H1 (cell line): ENCODE measurements at regions not wholly inside any gene's neighbourhood (a gene's known extent, or its start where the extent isn't known, plus 50 kb on each side); places are given as distances from the start of the nearest gene placed in this dataset.

ENCODE experiments used
- CTCF ChIA-PET: fragments of 300-600 bp; sonication (Branson Sonifier 250); formaldehyde crosslinking; loops from one replicate; lab custom pipeline; 2021; ENCODE audit not compliant: partially characterized antibody; lab: Charles Lee
- POLR2A ChIA-PET: fragments of 300-600 bp; sonication (Branson Sonifier 250); formaldehyde crosslinking; loops from one replicate; lab custom pipeline; 2021; ENCODE audit warnings: inconsistent platforms; ENCODE audit not compliant: partially characterized antibody; lab: Charles Lee
- DNase-seq, 2 experiments: peaks; one replicate each; pipeline versions ENCODE4 v3.0.0 to v3.0.0-alpha.2; 2010 to 2022; ENCODE audit warnings: low spot score in 2 of 2, low read depth in 1 of 2, mixed read lengths in 1 of 2
- FAIRE-seq: peaks from 2 replicates; lab custom pipeline; 2011; peaks lifted over from hg19 to GRCh38; lab: Jason Lieb, UNC
- H2AFZ ChIP-seq: 2 replicates; pipeline ENCODE4 v1.8.1; 2012; ENCODE audit warnings: low read length, inconsistent platforms
- H2AK5ac ChIP-seq: 2 replicates; pipeline ENCODE4 v1.6.1; 2013; ENCODE audit warnings: low read depth, low read length
- H2BK120ac ChIP-seq: replicated peaks from 2 replicates; pipeline ENCODE3; 2013; ENCODE audit warnings: low read depth, low read length, inconsistent platforms
- H2BK12ac ChIP-seq: 2 replicates; pipeline ENCODE4 v1.6.1; 2013; ENCODE audit warnings: low read depth, low read length
- H2BK15ac ChIP-seq: 2 replicates; pipeline ENCODE4 v1.6.1; 2013; ENCODE audit warnings: low read length
- H2BK20ac ChIP-seq: 2 replicates; pipeline ENCODE4 v1.6.1; 2013; ENCODE audit warnings: low read length
- H2BK5ac ChIP-seq: 2 replicates; pipeline ENCODE4 v1.6.1; 2013; ENCODE audit warnings: low read depth, low read length
- H3K14ac ChIP-seq: 2 replicates; pipeline ENCODE4 v1.6.1; 2013; ENCODE audit warnings: inconsistent platforms; ENCODE audit not compliant: insufficient read length
- H3K18ac ChIP-seq: 2 replicates; pipeline ENCODE4 v1.6.1; 2013; ENCODE audit warnings: low read length; ENCODE audit errors: extremely low read depth
- H3K23ac ChIP-seq: 2 replicates; pipeline ENCODE4 v1.6.1; 2013; ENCODE audit warnings: inconsistent platforms; ENCODE audit not compliant: insufficient read length
- H3K23me2 ChIP-seq: 2 replicates; pipeline ENCODE4 v1.6.1; 2013; ENCODE audit warnings: low read depth, low read length
- H3K27ac ChIP-seq: 2 replicates; pipeline ENCODE4 v1.6.1; 2011; ENCODE audit warnings: low read depth, low read length, inconsistent platforms
- H3K27me3 ChIP-seq, 4 experiments: replicated peaks in 1 of 4; 1 replicate in 1 of 4; 2 replicates in 3 of 4; pipeline versions ENCODE4 v1.6.1 to v1.8.1; 2011 to 2013; ENCODE audit warnings: low read length in 3 of 4, mild to moderate bottlenecking in 3 of 4, inconsistent platforms in 2 of 4, mixed read lengths in 2 of 4, moderate library complexity in 1 of 4; ENCODE audit not compliant: control insufficient read depth in 3 of 4, insufficient read depth in 3 of 4; ENCODE audit errors: extremely low read depth in 1 of 4
- H3K36me3 ChIP-seq, 4 experiments: 2 replicates each; pipeline versions ENCODE4 v1.6.1 to v1.8.1; 2011 to 2013; ENCODE audit warnings: mild to moderate bottlenecking in 4 of 4, low read length in 3 of 4, moderate library complexity in 2 of 4, control low read depth in 1 of 4, inconsistent platforms in 1 of 4; ENCODE audit not compliant: insufficient read depth in 4 of 4, control insufficient read depth in 2 of 4
- H3K4ac ChIP-seq: replicated peaks from 2 replicates; pipeline ENCODE3; 2013; ENCODE audit warnings: low read length, low read depth, mixed read lengths, inconsistent platforms; ENCODE audit not compliant: insufficient read length
- H3K4me1 ChIP-seq, 4 experiments: replicated peaks in 1 of 4; 1 replicate in 1 of 4; 2 replicates in 3 of 4; pipeline versions ENCODE4 v1.6.1 to v1.8.1; 2011 to 2013; ENCODE audit warnings: low read length in 3 of 4, inconsistent platforms in 2 of 4, mixed read lengths in 1 of 4; ENCODE audit not compliant: insufficient read depth in 4 of 4, control insufficient read depth in 3 of 4
- H3K4me2 ChIP-seq, 2 experiments: 2 replicates each; pipeline versions ENCODE4 v1.6.1 to v1.8.1; 2011 to 2013; ENCODE audit warnings: low read depth in 2 of 2, low read length in 2 of 2, control low read depth in 1 of 2, inconsistent platforms in 1 of 2, mild to moderate bottlenecking in 1 of 2; ENCODE audit not compliant: insufficient read depth in 1 of 2
- H3K4me3 ChIP-seq, 4 experiments: fragments of 200-600, 300-600 bp in 1 of 4; sonication (generic), shearing (Covaris generic), sonication (Bioruptor Twin) in 1 of 4; 2 replicates each; pipeline versions ENCODE4 v1.5.1 to v1.8.1; 2011 to 2016; ENCODE audit warnings: low read length in 4 of 4, low read depth in 3 of 4, control low read depth in 2 of 4, inconsistent platforms in 2 of 4, mild to moderate bottlenecking in 2 of 4, mixed read lengths in 1 of 4, moderate library complexity in 1 of 4; ENCODE audit not compliant: insufficient read depth in 2 of 4; ENCODE audit errors: extremely low read depth in 1 of 4
- H3K56ac ChIP-seq: replicated peaks from 2 replicates; pipeline ENCODE3; 2013; ENCODE audit warnings: low read depth, mild to moderate bottlenecking, mixed read lengths, low read length, inconsistent platforms; ENCODE audit not compliant: insufficient read length
- H3K79me1 ChIP-seq: 2 replicates; pipeline ENCODE4 v1.6.1; 2013; ENCODE audit warnings: low read depth, low read length, control low read depth
- H3K79me2 ChIP-seq, 2 experiments: 2 replicates each; pipeline versions ENCODE4 v1.6.1 to v1.8.1; 2012 to 2013; ENCODE audit warnings: low read length in 2 of 2, mild to moderate bottlenecking in 2 of 2, inconsistent platforms in 1 of 2; ENCODE audit not compliant: insufficient read depth in 2 of 2, control insufficient read depth in 1 of 2
- H3K9ac ChIP-seq, 4 experiments: replicated peaks in 1 of 4; 1 replicate in 1 of 4; 2 replicates in 3 of 4; pipeline versions ENCODE4 v1.6.1 to v1.8.1; 2011 to 2013; ENCODE audit warnings: low read depth in 3 of 4, low read length in 3 of 4, control low read depth in 2 of 4, mild to moderate bottlenecking in 2 of 4, moderate library complexity in 2 of 4, inconsistent platforms in 1 of 4; ENCODE audit errors: extremely low read depth in 1 of 4
- H3K9me3 ChIP-seq, 2 experiments: 2 replicates each; pipeline versions ENCODE4 v1.6.1 to v1.8.1; 2012 to 2013; ENCODE audit warnings: mild to moderate bottlenecking in 2 of 2, moderate library complexity in 2 of 2, control low read depth in 1 of 2, inconsistent platforms in 1 of 2, low read depth in 1 of 2, low read length in 1 of 2, mixed read lengths in 1 of 2; ENCODE audit not compliant: insufficient read depth in 2 of 2
- H4K20me1 ChIP-seq, 2 experiments: replicated peaks in 1 of 2; 2 replicates each; pipeline versions ENCODE3 to v1.8.1; 2011 to 2013; ENCODE audit warnings: inconsistent platforms in 2 of 2, low read length in 2 of 2, mild to moderate bottlenecking in 1 of 2; ENCODE audit not compliant: insufficient read depth in 2 of 2, control insufficient read depth in 1 of 2
- H4K5ac ChIP-seq: 2 replicates; pipeline ENCODE4 v1.6.1; 2013; ENCODE audit warnings: low read length, low read depth, mixed read lengths, inconsistent platforms; ENCODE audit not compliant: insufficient read length
- H4K8ac ChIP-seq: 2 replicates; pipeline ENCODE4 v1.8.0; 2013; ENCODE audit warnings: mild to moderate bottlenecking, moderate library complexity, low read length, inconsistent platforms; ENCODE audit not compliant: insufficient read depth; ENCODE audit errors: extremely low read depth
- H4K91ac ChIP-seq: replicated peaks from 2 replicates; pipeline ENCODE3; 2013; ENCODE audit warnings: low read length, mixed read lengths, inconsistent platforms; ENCODE audit not compliant: insufficient read length
- EP300 ChIP-seq, 2 experiments: IDR thresholded peaks; 1 replicate in 1 of 2; 2 replicates in 1 of 2; pipeline ENCODE4 v1.6.1; 2011 to 2012; ENCODE audit warnings: low read depth in 2 of 2, low read length in 2 of 2, mild to moderate bottlenecking in 2 of 2, borderline replicate concordance in 1 of 2, inconsistent platforms in 1 of 2, moderate library complexity in 1 of 2
- GTF2F1 ChIP-seq: IDR thresholded peaks from 2 replicates; pipeline ENCODE4 v1.6.1; 2012; ENCODE audit warnings: low read depth, low read length, improper control_type of control experiment, borderline replicate concordance
- SP1 ChIP-seq: IDR thresholded peaks from 2 replicates; pipeline ENCODE4 v1.6.1; 2011; ENCODE audit warnings: low read depth, low read length
- TAF1 ChIP-seq: IDR thresholded peaks from 2 replicates; pipeline ENCODE4 v1.6.1; 2011; ENCODE audit warnings: mild to moderate bottlenecking, low read depth, low read length
- WGBS, 2 experiments: shearing (Covaris generic) in 1 of 2; methylation state at CpG; one replicate each; pipeline versions ENCODE4 v1.1.6 to v1.1.7; 2013 to 2015; ENCODE audit warnings: low lambda C conversion rate in 2 of 2, mixed read lengths in 2 of 2, inconsistent platforms in 1 of 2, low coverage in 1 of 2, missing lambda C conversion rate in 1 of 2; ENCODE audit not compliant: insufficient replicate concordance in 2 of 2, insufficient coverage in 1 of 2, insufficient read length in 1 of 2; ENCODE audit errors: extremely low coverage in 1 of 2, missing lambda C conversion rate in 1 of 2; 5-methylcytosine and 5-hydroxymethylcytosine counted together
- TF ChIP-seq, protein P1 (sequence below), 3 experiments: IDR thresholded peaks; 1 replicate in 2 of 3; 2 replicates in 1 of 3; pipeline versions ENCODE4 v1.5.1 to v1.6.1; 2011; ENCODE audit warnings: low read length in 3 of 3, mild to moderate bottlenecking in 3 of 3, inconsistent platforms in 2 of 3, low read depth in 1 of 3, moderate library complexity in 1 of 3; ENCODE audit not compliant: insufficient read depth in 1 of 3; ENCODE audit errors: control extremely low read depth in 1 of 3
- TF ChIP-seq, protein P2 (sequence below): IDR thresholded peaks from 2 replicates; pipeline ENCODE4 v1.6.1; 2011; ENCODE audit warnings: low read length, improper control_type of control experiment
- TF ChIP-seq, protein P3 (sequence below): IDR thresholded peaks from 2 replicates; pipeline ENCODE4 v1.6.1; 2012; ENCODE audit warnings: inconsistent platforms

DNA sequence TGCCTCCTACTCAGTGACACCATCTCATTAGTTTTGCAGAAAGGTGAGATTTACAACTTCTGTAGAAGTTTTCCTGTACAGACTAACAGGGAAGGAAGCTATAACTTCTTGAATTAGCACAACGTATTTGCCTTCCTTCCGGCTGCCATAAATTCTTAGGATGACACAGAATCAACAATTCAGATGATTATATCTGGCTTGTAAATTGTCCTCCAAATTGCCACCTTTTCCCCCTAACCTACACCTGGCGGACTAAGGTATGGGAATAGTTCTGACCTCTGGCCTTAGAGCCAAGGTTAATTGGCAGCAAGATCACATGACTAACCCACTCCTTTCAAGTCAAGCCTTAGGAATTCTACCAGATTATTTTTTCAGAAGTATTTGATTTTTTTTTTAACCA lies 284.3 kb downstream of the LMO4 start:
- no peak overlapping the region for H4K8ac ChIP-seq
- no peak overlapping the region for H3K4ac ChIP-seq
- TF ChIP-seq SP1 (no peak), GTF2F1 (no peak), EP300 (IDR thresholded peaks at IDR 0.05; ENCODE audit: borderline replicate concordance in 1 of 2, low read depth in 2 of 2, low read length in 2 of 2) (no peak), TAF1 (no peak)
- TF ChIP-seq, protein P1, sequence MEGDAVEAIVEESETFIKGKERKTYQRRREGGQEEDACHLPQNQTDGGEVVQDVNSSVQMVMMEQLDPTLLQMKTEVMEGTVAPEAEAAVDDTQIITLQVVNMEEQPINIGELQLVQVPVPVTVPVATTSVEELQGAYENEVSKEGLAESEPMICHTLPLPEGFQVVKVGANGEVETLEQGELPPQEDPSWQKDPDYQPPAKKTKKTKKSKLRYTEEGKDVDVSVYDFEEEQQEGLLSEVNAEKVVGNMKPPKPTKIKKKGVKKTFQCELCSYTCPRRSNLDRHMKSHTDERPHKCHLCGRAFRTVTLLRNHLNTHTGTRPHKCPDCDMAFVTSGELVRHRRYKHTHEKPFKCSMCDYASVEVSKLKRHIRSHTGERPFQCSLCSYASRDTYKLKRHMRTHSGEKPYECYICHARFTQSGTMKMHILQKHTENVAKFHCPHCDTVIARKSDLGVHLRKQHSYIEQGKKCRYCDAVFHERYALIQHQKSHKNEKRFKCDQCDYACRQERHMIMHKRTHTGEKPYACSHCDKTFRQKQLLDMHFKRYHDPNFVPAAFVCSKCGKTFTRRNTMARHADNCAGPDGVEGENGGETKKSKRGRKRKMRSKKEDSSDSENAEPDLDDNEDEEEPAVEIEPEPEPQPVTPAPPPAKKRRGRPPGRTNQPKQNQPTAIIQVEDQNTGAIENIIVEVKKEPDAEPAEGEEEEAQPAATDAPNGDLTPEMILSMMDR (IDR thresholded peaks at IDR 0.05; ENCODE audit: control extremely low read depth in 1 of 3, insufficient read depth in 1 of 3, low read depth in 1 of 3, low read length in 3 of 3), result no peak
- TF ChIP-seq, protein P2, sequence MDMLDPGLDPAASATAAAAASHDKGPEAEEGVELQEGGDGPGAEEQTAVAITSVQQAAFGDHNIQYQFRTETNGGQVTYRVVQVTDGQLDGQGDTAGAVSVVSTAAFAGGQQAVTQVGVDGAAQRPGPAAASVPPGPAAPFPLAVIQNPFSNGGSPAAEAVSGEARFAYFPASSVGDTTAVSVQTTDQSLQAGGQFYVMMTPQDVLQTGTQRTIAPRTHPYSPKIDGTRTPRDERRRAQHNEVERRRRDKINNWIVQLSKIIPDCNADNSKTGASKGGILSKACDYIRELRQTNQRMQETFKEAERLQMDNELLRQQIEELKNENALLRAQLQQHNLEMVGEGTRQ, result no peak
- TF ChIP-seq, protein P3, sequence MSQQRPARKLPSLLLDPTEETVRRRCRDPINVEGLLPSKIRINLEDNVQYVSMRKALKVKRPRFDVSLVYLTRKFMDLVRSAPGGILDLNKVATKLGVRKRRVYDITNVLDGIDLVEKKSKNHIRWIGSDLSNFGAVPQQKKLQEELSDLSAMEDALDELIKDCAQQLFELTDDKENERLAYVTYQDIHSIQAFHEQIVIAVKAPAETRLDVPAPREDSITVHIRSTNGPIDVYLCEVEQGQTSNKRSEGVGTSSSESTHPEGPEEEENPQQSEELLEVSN, result no peak
- no peak overlapping the region for H3K9ac ChIP-seq
- FAIRE-seq (no peak), DNase-seq (no peak)
- H3K36me3 ChIP-seq, result peaks cover 0 to 2% (median 0%) of the 10 kb centered on the region in 4 experiments; a peak in 1 of 8 replicates
- H3K4me1 ChIP-seq, result no peaks in the 10 kb centered on the region
- H2BK120ac ChIP-seq, result no peak overlapping the region
- no peaks in the 10 kb centered on the region for H3K79me1 ChIP-seq
- no peaks in the 10 kb centered on the region for H3K23me2 ChIP-seq
- no peak overlapping the region for H3K56ac ChIP-seq
- no peak overlapping the region for H2BK5ac ChIP-seq
- H2BK15ac ChIP-seq, result no peak overlapping the region
- no peak overlapping the region for H3K27ac ChIP-seq
- H3K23ac ChIP-seq, result no peak overlapping the region
- no peak overlapping the region for H3K14ac ChIP-seq
- H3K9me3 ChIP-seq, result no peaks in the 10 kb centered on the region
- H4K20me1 ChIP-seq, result no peaks in the 10 kb centered on the region
- no peak overlapping the region for H3K4me2 ChIP-seq
- H2AK5ac ChIP-seq, result no peak overlapping the region
- H3K79me2 ChIP-seq, result no peaks in the 10 kb centered on the region
- no peak overlapping the region for H4K5ac ChIP-seq
- H3K18ac ChIP-seq, result no peak overlapping the region
- CTCF ChIA-PET, result interaction anchor here (1.1 to 1.2 kb wide), 2 partner anchors 33 to 341 kb away, joined by 3 read pairs; no protein-coding TSS in a partner anchor
- no peak overlapping the region for H2AFZ ChIP-seq
- H2BK12ac ChIP-seq, result no peak overlapping the region
- H3K4me3 ChIP-seq, result no peak overlapping the region
- WGBS, 2 experiments, result 91% methylated on average over 3 of the region's 3 CpGs; no CpG with 5 or more reads in 1 of the 2 experiments
- H2BK20ac ChIP-seq, result no peak overlapping the region
- no peak overlapping the region for H4K91ac ChIP-seq
- H3K27me3 ChIP-seq, result no peaks in the 10 kb centered on the region
- POLR2A ChIA-PET, result no interaction called here
